ENCODE measurements at regions not wholly inside any gene's neighbourhood (a gene's known extent, or its start where the extent isn't known, plus 50 kb on each side); places are given as distances from the start of the nearest gene placed in this dataset.

- TF ChIP-seq POLR2AphosphoS5 (IDR thresholded peaks at IDR 0.05; ENCODE audit: low read depth, low read length) (no peak), FOXP2 (optimal IDR thresholded peaks at IDR 0.05; ENCODE audit: borderline replicate concordance, extremely low read depth, extremely low read length, insufficient read depth) (no peak), SIN3A (IDR thresholded peaks at IDR 0.05; ENCODE audit: borderline replicate concordance, insufficient read depth, low read length) (no peak), TAF1 (IDR thresholded peaks at IDR 0.05; ENCODE audit: borderline replicate concordance, insufficient read depth, low read length) (no peak), REST (IDR thresholded peaks at IDR 0.05; ENCODE audit: insufficient read depth in 1 of 2, low read depth in 2 of 2, low read length in 2 of 2) (no peak)
Measured at GRCh38 chr1:195763146-195763906, 844.9 kb downstream of the KCNT2 start.

DNA sequence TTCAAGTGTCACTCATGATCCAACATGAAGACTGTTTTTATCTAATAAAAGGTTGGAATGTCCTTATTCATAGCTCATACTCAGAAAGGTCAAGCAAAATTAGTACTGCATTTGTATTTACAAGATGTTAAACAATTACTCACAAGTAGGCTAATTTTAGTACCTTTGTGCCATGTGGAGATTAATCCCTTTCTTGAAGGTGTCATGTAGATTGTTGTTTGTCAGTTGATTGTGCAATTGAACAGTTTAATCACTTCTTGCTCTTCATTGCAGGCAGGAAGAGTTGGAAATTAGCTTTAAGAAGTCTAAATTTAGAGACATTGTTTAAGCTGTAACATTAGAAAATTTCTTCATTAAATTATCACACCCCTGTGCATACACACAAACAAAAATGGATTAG lies 847.1 kb downstream of the KCNT2 start:
- TF ChIP-seq TAF1 (IDR thresholded peaks at IDR 0.05; ENCODE audit: borderline replicate concordance, insufficient read depth, low read length) (no peak), SIN3A (IDR thresholded peaks at IDR 0.05; ENCODE audit: borderline replicate concordance, insufficient read depth, low read length) (no peak), REST (IDR thresholded peaks at IDR 0.05; ENCODE audit: insufficient read depth in 1 of 2, low read depth in 2 of 2, low read length in 2 of 2) (no peak), POLR2AphosphoS5 (IDR thresholded peaks at IDR 0.05; ENCODE audit: low read depth, low read length) (no peak), FOXP2 (optimal IDR thresholded peaks at IDR 0.05; ENCODE audit: borderline replicate concordance, extremely low read depth, extremely low read length, insufficient read depth) (no peak)

- TF ChIP-seq FOXP2 (optimal IDR thresholded peaks at IDR 0.05; ENCODE audit: borderline replicate concordance, extremely low read depth, extremely low read length, insufficient read depth), result no peak
- TF ChIP-seq REST (IDR thresholded peaks at IDR 0.05; ENCODE audit: insufficient read depth in 1 of 2, low read depth in 2 of 2, low read length in 2 of 2), result no peak
- no peak for TF ChIP-seq TAF1 (IDR thresholded peaks at IDR 0.05; ENCODE audit: borderline replicate concordance, insufficient read depth, low read length)
- no peak for TF ChIP-seq SIN3A (IDR thresholded peaks at IDR 0.05; ENCODE audit: borderline replicate concordance, insufficient read depth, low read length)
- TF ChIP-seq POLR2AphosphoS5 (IDR thresholded peaks at IDR 0.05; ENCODE audit: low read depth, low read length), result no peak
Measured at GRCh38 chr1:195756109-195756508, 852.1 kb downstream of the KCNT2 start.

DNA sequence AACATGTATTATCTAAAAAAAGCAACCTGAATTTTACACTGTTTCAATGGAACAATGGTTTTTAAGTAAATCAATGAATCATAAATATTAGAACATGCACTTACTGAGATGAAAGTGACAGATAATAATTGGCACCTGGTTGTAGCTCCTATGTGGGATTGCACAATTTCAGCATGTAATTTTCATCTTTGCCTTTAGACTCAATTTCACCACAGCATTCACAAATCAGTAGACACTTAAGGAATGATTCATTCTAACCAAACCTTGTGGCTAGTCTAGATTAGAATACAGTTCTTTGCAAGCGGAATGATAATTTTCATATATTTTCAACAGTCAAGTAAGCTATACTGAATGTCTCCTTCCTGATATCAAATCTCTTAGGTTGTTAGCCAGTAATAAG lies 853.4 kb downstream of the KCNT2 start:
- TF ChIP-seq SIN3A (IDR thresholded peaks at IDR 0.05; ENCODE audit: borderline replicate concordance, insufficient read depth, low read length) (no peak), TAF1 (IDR thresholded peaks at IDR 0.05; ENCODE audit: borderline replicate concordance, insufficient read depth, low read length) (no peak), FOXP2 (optimal IDR thresholded peaks at IDR 0.05; ENCODE audit: borderline replicate concordance, extremely low read depth, extremely low read length, insufficient read depth) (no peak), REST (IDR thresholded peaks at IDR 0.05; ENCODE audit: insufficient read depth in 1 of 2, low read depth in 2 of 2, low read length in 2 of 2) (no peak), POLR2AphosphoS5 (IDR thresholded peaks at IDR 0.05; ENCODE audit: low read depth, low read length) (no peak)
